H9 (cell line): ENCODE measurements at regions not wholly inside any gene's neighbourhood (a gene's known extent, or its start where the extent isn't known, plus 50 kb on each side); places are given as distances from the start of the nearest gene placed in this dataset.

ENCODE experiments used
- DNase-seq: peaks from one replicate; pipeline ENCODE4 v3.0.0-alpha.2; 2017
- H2AFZ ChIP-seq: one replicate; pipeline ENCODE4 v1.6.1; 2013; ENCODE audit warnings: mild to moderate bottlenecking, low read length, control low read depth, moderate library complexity
- H2AK5ac ChIP-seq: 2 replicates; pipeline ENCODE4 v1.6.1; 2013; ENCODE audit warnings: low read length, control low read depth, mixed read lengths; ENCODE audit not compliant: insufficient read length
- H2BK120ac ChIP-seq: one replicate; pipeline ENCODE4 v1.6.1; 2013; ENCODE audit warnings: low read depth, mild to moderate bottlenecking, low read length, control low read depth, inconsistent platforms; ENCODE audit not compliant: poor library complexity, severe bottlenecking
- H2BK12ac ChIP-seq: 2 replicates; pipeline ENCODE4 v1.6.1; 2013; ENCODE audit warnings: low read length, control low read depth, mixed read lengths, low read depth; ENCODE audit not compliant: insufficient read length
- H2BK15ac ChIP-seq: 2 replicates; pipeline ENCODE4 v1.6.1; 2013; ENCODE audit warnings: low read depth, low read length, control low read depth
- H2BK20ac ChIP-seq: one replicate; pipeline ENCODE4 v1.6.1; 2013; ENCODE audit warnings: low read depth, mild to moderate bottlenecking, low read length, control low read depth, inconsistent platforms; ENCODE audit not compliant: poor library complexity, severe bottlenecking
- H2BK5ac ChIP-seq: 2 replicates; pipeline ENCODE4 v1.6.1; 2013; ENCODE audit warnings: low read length, control low read depth, mixed read lengths; ENCODE audit not compliant: insufficient read length
- H3K14ac ChIP-seq: 2 replicates; pipeline ENCODE4 v1.6.1; 2013; ENCODE audit warnings: low read length, control low read depth; ENCODE audit not compliant: insufficient read depth
- H3K18ac ChIP-seq: 2 replicates; pipeline ENCODE4 v1.6.1; 2013; ENCODE audit warnings: low read depth, mild to moderate bottlenecking, mixed read lengths, low read length, control low read depth; ENCODE audit not compliant: insufficient read length
- H3K23ac ChIP-seq: 2 replicates; pipeline ENCODE4 v1.6.1; 2013; ENCODE audit warnings: low read length, control low read depth, mixed read lengths, low read depth; ENCODE audit not compliant: insufficient read length
- H3K23me2 ChIP-seq: 2 replicates; pipeline ENCODE4 v1.6.1; 2013; ENCODE audit warnings: low read depth, mild to moderate bottlenecking, mixed read lengths, low read length, control low read depth; ENCODE audit not compliant: insufficient read length, poor library complexity, severe bottlenecking
- H3K27ac ChIP-seq: 2 replicates; pipeline ENCODE4 v1.5.1; 2013; ENCODE audit warnings: low read length, control low read depth, mixed read lengths, low read depth; ENCODE audit not compliant: insufficient read length
- H3K27me3 ChIP-seq: 2 replicates; pipeline ENCODE4 v1.6.1; 2013; ENCODE audit warnings: low read length, control low read depth, inconsistent platforms; ENCODE audit not compliant: insufficient read depth
- H3K4ac ChIP-seq: 2 replicates; pipeline ENCODE4 v1.6.1; 2013; ENCODE audit warnings: low read depth, mild to moderate bottlenecking, control low read depth, inconsistent platforms, low read length, moderate library complexity
- H3K4me1 ChIP-seq: 2 replicates; pipeline ENCODE4 v1.6.1; 2013; ENCODE audit warnings: low read length, control low read depth, inconsistent platforms; ENCODE audit not compliant: insufficient read depth
- H3K4me2 ChIP-seq: 2 replicates; pipeline ENCODE4 v1.6.1; 2013; ENCODE audit warnings: low read length, control low read depth, mixed read lengths; ENCODE audit not compliant: insufficient read length, insufficient read depth
- H3K56ac ChIP-seq: 2 replicates; pipeline ENCODE4 v1.6.1; 2013; ENCODE audit warnings: low read depth, mild to moderate bottlenecking, mixed read lengths, low read length, control low read depth; ENCODE audit not compliant: insufficient read length
- H3K79me1 ChIP-seq: 2 replicates; pipeline ENCODE4 v1.6.1; 2013; ENCODE audit warnings: low read depth, mild to moderate bottlenecking, moderate library complexity, low read length, control low read depth, inconsistent platforms; ENCODE audit not compliant: insufficient read depth, poor library complexity, severe bottlenecking
- H3K79me2 ChIP-seq: 2 replicates; pipeline ENCODE4 v1.6.1; 2013; ENCODE audit warnings: low read length, control low read depth, inconsistent platforms; ENCODE audit not compliant: insufficient read depth
- H3K9ac ChIP-seq: 2 replicates; pipeline ENCODE4 v1.6.1; 2013; ENCODE audit warnings: low read length, control low read depth, mixed read lengths; ENCODE audit not compliant: insufficient read length; ENCODE audit errors: extremely low read depth
- H3K9me3 ChIP-seq: one replicate; pipeline ENCODE4 v1.6.1; 2013; ENCODE audit warnings: low read depth, low read length, inconsistent platforms; ENCODE audit not compliant: control insufficient read depth
- H3T11ph ChIP-seq: one replicate; pipeline ENCODE4 v1.6.1; 2013; ENCODE audit warnings: mild to moderate bottlenecking, low read length, control low read depth, inconsistent platforms
- H4K20me1 ChIP-seq: one replicate; pipeline ENCODE4 v1.6.1; 2013; ENCODE audit not compliant: control insufficient read depth, insufficient read length, insufficient read depth
- H4K5ac ChIP-seq: 2 replicates; pipeline ENCODE4 v1.6.1; 2013; ENCODE audit warnings: low read depth, mild to moderate bottlenecking, mixed read lengths, low read length, control low read depth; ENCODE audit not compliant: insufficient read length
- H4K8ac ChIP-seq: replicated peaks from 2 replicates; pipeline ENCODE4 v1.6.1; 2013; ENCODE audit warnings: low read length, control low read depth, mixed read lengths, low read depth; ENCODE audit not compliant: insufficient read length
- H4K91ac ChIP-seq: 2 replicates; pipeline ENCODE4 v1.6.1; 2013; ENCODE audit warnings: low read depth, mild to moderate bottlenecking, moderate library complexity, mixed read lengths, low read length, control low read depth; ENCODE audit not compliant: insufficient read length
- H3K27ac Mint-ChIP-seq, 3 experiments: 2 replicates in 2 of 3; 3 replicates in 1 of 3; pipeline ENCODE4 v1.8.0; 2020 to 2021; ENCODE audit warnings: mixed read lengths in 3 of 3, mild to moderate bottlenecking in 1 of 3, moderate library complexity in 1 of 3
- H3K27me3 Mint-ChIP-seq: 2 replicates; pipeline ENCODE4 v1.8.0; 2021; ENCODE audit warnings: low read depth, mild to moderate bottlenecking, moderate library complexity, mixed read lengths
- H3K36me3 Mint-ChIP-seq, 3 experiments: 2 replicates in 2 of 3; 3 replicates in 1 of 3; pipeline ENCODE4 v1.8.0; 2020 to 2021; ENCODE audit warnings: low read depth in 3 of 3, mixed read lengths in 3 of 3; ENCODE audit not compliant: insufficient read depth in 1 of 3
- H3K4me1 Mint-ChIP-seq, 2 experiments: 2 replicates each; pipeline ENCODE4 v1.8.0; 2020; ENCODE audit warnings: mixed read lengths in 2 of 2
- H3K4me3 Mint-ChIP-seq, 2 experiments: 2 replicates in 1 of 2; 3 replicates in 1 of 2; pipeline ENCODE4 v1.8.0; 2020 to 2021; ENCODE audit warnings: mild to moderate bottlenecking in 2 of 2, mixed read lengths in 2 of 2, moderate library complexity in 1 of 2
- H3K9me3 Mint-ChIP-seq, 2 experiments: 2 replicates in 1 of 2; 3 replicates in 1 of 2; pipeline ENCODE4 v1.8.0; 2020; ENCODE audit warnings: mild to moderate bottlenecking in 2 of 2, mixed read lengths in 2 of 2, moderate library complexity in 1 of 2
- WGBS: extraction: QIAGEN DNeasy Blood & Tissue Kit; methylation state at CpG from one replicate; pipeline ENCODE4 v1.1.7; 2013; ENCODE audit warnings: missing lambda C conversion rate, low lambda C conversion rate, mixed read lengths; ENCODE audit not compliant: insufficient read length; ENCODE audit errors: extremely low coverage; 5-methylcytosine and 5-hydroxymethylcytosine counted together
- TF ChIP-seq, protein P1 (sequence below): fragments of 200-600 bp; sonication (generic); conservative IDR thresholded peaks from 3 replicates; pipeline ENCODE4 v1.8.0; 2021; ENCODE audit warnings: antibody characterized with exemption, mild to moderate bottlenecking

DNA sequence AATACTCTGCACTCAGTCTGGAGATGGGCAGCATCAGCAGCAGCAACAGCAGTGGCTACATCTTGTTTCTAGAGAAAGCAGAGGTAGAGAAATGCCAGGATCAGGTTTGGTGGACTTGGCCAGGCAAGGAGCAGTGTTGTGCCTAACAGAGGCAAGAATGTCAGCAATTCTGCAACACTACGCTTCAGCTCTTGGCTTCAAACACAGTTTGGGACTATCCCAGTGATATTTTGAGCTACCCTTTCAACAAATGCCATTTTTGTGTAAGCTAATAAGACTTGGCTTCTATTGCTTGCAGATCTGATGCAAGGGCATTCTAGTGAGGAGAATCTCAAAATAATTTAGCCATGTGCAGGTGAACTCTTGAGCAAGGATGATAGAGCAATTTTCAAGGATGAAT lies 271.3 kb downstream of the PCDH20 start:
- Histone ChIP-seq H3K4me2 (no peak overlapping the region), H2BK12ac (no peak overlapping the region), H3K27me3 (no peaks in the 10 kb centered on the region), H3K9me3 (no peaks in the 10 kb centered on the region), H3K56ac (no peak overlapping the region), H3K27ac (no peak overlapping the region), H2BK120ac (no peak overlapping the region), H3K18ac (no peak overlapping the region), H3K23ac (no peak overlapping the region), H4K91ac (no peak overlapping the region), H4K5ac (no peak overlapping the region), H2AFZ (no peak overlapping the region), H3K23me2 (no peaks in the 10 kb centered on the region), H4K20me1 (no peaks in the 10 kb centered on the region), H4K8ac (no peak overlapping the region), H3K79me1 (no peaks in the 10 kb centered on the region), H3K9ac (no peak overlapping the region), H2BK5ac (no peak overlapping the region), H3K79me2 (no peaks in the 10 kb centered on the region), H3T11ph (no peak overlapping the region), H2BK20ac (no peak overlapping the region), H3K4ac (no peak overlapping the region), H2BK15ac (no peak overlapping the region), H3K4me1 (no peaks in the 10 kb centered on the region), H2AK5ac (no peak overlapping the region), H3K14ac (no peak overlapping the region)
- peaks cover 2 to 3% of the 10 kb centered on the region in 2 experiments; a peak in 3 of 5 replicates for H3K9me3 Mint-ChIP-seq
- H3K36me3 Mint-ChIP-seq: peaks cover 0 to 4% (median 4%) of the 10 kb centered on the region in 3 experiments; a peak in 3 of 7 replicates
- no peak overlapping the region; a peak in 1 of 7 replicates for H3K27ac Mint-ChIP-seq
- H3K4me1 Mint-ChIP-seq: peaks cover 9 to 10% of the 10 kb centered on the region in 2 experiments
- no CpG with 5 or more reads among the region's 1 CpG for WGBS
- H3K4me3 Mint-ChIP-seq: no peak overlapping the region; a peak in 1 of 5 replicates
- no peak for DNase-seq
- TF ChIP-seq, protein P1, sequence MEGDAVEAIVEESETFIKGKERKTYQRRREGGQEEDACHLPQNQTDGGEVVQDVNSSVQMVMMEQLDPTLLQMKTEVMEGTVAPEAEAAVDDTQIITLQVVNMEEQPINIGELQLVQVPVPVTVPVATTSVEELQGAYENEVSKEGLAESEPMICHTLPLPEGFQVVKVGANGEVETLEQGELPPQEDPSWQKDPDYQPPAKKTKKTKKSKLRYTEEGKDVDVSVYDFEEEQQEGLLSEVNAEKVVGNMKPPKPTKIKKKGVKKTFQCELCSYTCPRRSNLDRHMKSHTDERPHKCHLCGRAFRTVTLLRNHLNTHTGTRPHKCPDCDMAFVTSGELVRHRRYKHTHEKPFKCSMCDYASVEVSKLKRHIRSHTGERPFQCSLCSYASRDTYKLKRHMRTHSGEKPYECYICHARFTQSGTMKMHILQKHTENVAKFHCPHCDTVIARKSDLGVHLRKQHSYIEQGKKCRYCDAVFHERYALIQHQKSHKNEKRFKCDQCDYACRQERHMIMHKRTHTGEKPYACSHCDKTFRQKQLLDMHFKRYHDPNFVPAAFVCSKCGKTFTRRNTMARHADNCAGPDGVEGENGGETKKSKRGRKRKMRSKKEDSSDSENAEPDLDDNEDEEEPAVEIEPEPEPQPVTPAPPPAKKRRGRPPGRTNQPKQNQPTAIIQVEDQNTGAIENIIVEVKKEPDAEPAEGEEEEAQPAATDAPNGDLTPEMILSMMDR: no peak
- no peaks in the 10 kb centered on the region for H3K27me3 Mint-ChIP-seq
